ENCODE measurements at regions not wholly inside any gene's neighbourhood (a gene's known extent, or its start where the extent isn't known, plus 50 kb on each side); places are given as distances from the start of the nearest gene placed in this dataset.

DNA sequence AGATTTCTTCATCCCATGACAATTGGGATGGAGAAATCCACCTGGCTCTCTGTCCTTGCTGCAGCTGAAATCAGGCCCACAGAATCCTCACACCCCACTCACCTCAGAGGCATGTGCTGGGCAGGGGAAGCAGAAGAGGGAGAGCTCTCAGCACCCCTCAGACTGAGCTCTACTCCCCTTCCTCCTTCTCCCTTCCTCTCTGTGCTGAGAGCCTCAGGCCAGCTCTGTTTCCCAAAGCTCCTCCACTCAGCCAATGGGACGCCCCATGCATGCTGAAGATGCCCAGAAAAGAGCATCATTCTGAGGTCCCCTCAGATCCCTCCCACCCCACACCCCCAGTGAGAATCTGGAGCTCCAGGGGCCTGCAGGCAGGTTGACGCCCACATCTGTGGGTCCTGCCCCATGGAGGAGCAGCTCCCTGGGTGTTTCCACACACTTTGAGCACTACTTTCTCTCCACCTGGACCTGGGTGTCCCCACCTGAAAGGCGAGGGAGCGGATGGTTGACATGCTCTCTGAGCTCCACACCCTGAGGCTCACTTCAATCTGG lies 637.7 kb upstream of the ID2 start:
- H3K9me3 ChIP-seq, result peaks cover 0 to 3% (median 0%) of the 10 kb centered on the region in 4 donors
- no peak overlapping the region for H3K27ac ChIP-seq
- WGBS, 2 donors, result 94 to 96% methylated on average over 4 of the region's 4 CpGs
- no peaks in the 10 kb centered on the region for H3K27me3 ChIP-seq
- intact Hi-C loops (cut with DNase I), result no loop called here
- DNase-seq, result no peak
- TF ChIP-seq CTCF (IDR thresholded peaks at IDR 0.05) (no peak), EP300 (IDR thresholded peaks at IDR 0.05) (no peak)
- H3K36me3 ChIP-seq, result no peaks in the 10 kb centered on the region
- H3K4me1 ChIP-seq, result peaks cover 0 to 4% (median 3%) of the 10 kb centered on the region in 4 donors
- H3K4me3 ChIP-seq, result no peak overlapping the region

GRCh38 chr2:8045081-8045614 lies 636.7 kb upstream of the ID2 start:
- Histone ChIP-seq H3K27me3 (no peaks in the 10 kb centered on the region), H3K9me3 (peaks cover 0 to 3% (median 0%) of the 10 kb centered on the region in 4 donors), H3K36me3 (no peaks in the 10 kb centered on the region), H3K27ac (no peak overlapping the region), H3K4me3 (no peak overlapping the region), H3K4me1 (peaks cover 0 to 9% (median 7%) of the 10 kb centered on the region in 4 donors)
- intact Hi-C loops (cut with DNase I), result no loop called here
- TF ChIP-seq EP300 (IDR thresholded peaks at IDR 0.05) (no peak), POLR2A (IDR thresholded peaks at IDR 0.05) (no peak), CTCF (IDR thresholded peaks at IDR 0.05) (no peak), POLR2AphosphoS5 (IDR thresholded peaks at IDR 0.05) (no peak)
- DNase-seq, result no peak
- WGBS, 2 donors, result 94% methylated on average over 6 of the region's 6 CpGs

- TF ChIP-seq POLR2AphosphoS5 (IDR thresholded peaks at IDR 0.05) (no peak), POLR2A (IDR thresholded peaks at IDR 0.05) (no peak), EP300 (IDR thresholded peaks at IDR 0.05) (no peak), CTCF (IDR thresholded peaks at IDR 0.05) (no peak)
- no peak for DNase-seq
- Histone ChIP-seq H3K27me3 (no peaks in the 10 kb centered on the region), H3K9me3 (peaks cover 0 to 3% (median 0%) of the 10 kb centered on the region in 4 donors), H3K36me3 (no peaks in the 10 kb centered on the region), H3K4me3 (no peak overlapping the region), H3K4me1 (peaks cover 0 to 9% (median 7%) of the 10 kb centered on the region in 4 donors), H3K27ac (no peak overlapping the region)
- 94 to 95% methylated on average over 5 of the region's 5 CpGs for WGBS, 2 donors
- intact Hi-C loops (cut with DNase I), result no loop called here
These were observed 635.0 kb upstream of the ID2 start for GRCh38 chr2:8046849-8047248.

GRCh38 chr2:8049176-8049575 lies 632.7 kb upstream of the ID2 start:
- H3K9me3 ChIP-seq, result no peaks in the 10 kb centered on the region
- H3K4me3 ChIP-seq, result no peak overlapping the region
- no peaks in the 10 kb centered on the region for H3K36me3 ChIP-seq
- H3K4me1 ChIP-seq, result peaks cover 0 to 9% (median 7%) of the 10 kb centered on the region in 4 donors
- TF ChIP-seq POLR2A (IDR thresholded peaks at IDR 0.05) (no peak), EP300 (IDR thresholded peaks at IDR 0.05) (no peak), POLR2AphosphoS5 (IDR thresholded peaks at IDR 0.05) (no peak), CTCF (IDR thresholded peaks at IDR 0.05) (no peak)
- DNase-seq, result no peak
- H3K27ac ChIP-seq, result no peak overlapping the region
- intact Hi-C loops (cut with DNase I), result no loop called here
- H3K27me3 ChIP-seq, result no peaks in the 10 kb centered on the region
- WGBS, 2 donors, result 78 to 90% methylated on average over 4 of the region's 4 CpGs
